ENCODE measurements at regions not wholly inside any gene's neighbourhood (a gene's known extent, or its start where the extent isn't known, plus 50 kb on each side); places are given as distances from the start of the nearest gene placed in this dataset.

GRCh38 chr12:107914460-107914977, 140.0 kb downstream of the ASCL4 start:
- TF ChIP-seq CTCF (IDR thresholded peaks at IDR 0.05) (no peak), CHD2 (IDR thresholded peaks at IDR 0.05; ENCODE audit: low read length, partially characterized antibody) (no peak), ELK1 (IDR thresholded peaks at IDR 0.05; ENCODE audit: low read depth, low read length) (no peak), FOSL2 (IDR thresholded peaks at IDR 0.05) (no peak), FOSL2 (CRISPR knock-in tag; IDR thresholded peaks at IDR 0.05) (no peak), NR3C1 (IDR thresholded peaks at IDR 0.05) (no peak), CHD4 (IDR thresholded peaks at IDR 0.05; ENCODE audit: borderline replicate concordance) (no peak), RAD21 (conservative IDR thresholded peaks at IDR 0.05 in 1 of 2, IDR thresholded peaks at IDR 0.05 in 1 of 2) (no peak), POLR2A (IDR thresholded peaks at IDR 0.05; ENCODE audit: low read length) (no peak), NFE2L2 (conservative IDR thresholded peaks at IDR 0.05; ENCODE audit: low read length) (no peak)
- TF ChIP-seq, protein P1, sequence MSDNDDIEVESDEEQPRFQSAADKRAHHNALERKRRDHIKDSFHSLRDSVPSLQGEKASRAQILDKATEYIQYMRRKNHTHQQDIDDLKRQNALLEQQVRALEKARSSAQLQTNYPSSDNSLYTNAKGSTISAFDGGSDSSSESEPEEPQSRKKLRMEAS (IDR thresholded peaks at IDR 0.05): no peak
- TF ChIP-seq, protein P2, sequence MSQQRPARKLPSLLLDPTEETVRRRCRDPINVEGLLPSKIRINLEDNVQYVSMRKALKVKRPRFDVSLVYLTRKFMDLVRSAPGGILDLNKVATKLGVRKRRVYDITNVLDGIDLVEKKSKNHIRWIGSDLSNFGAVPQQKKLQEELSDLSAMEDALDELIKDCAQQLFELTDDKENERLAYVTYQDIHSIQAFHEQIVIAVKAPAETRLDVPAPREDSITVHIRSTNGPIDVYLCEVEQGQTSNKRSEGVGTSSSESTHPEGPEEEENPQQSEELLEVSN (IDR thresholded peaks at IDR 0.05; ENCODE audit: borderline replicate concordance, low read depth): no peak

All from A549 (cell line).